Prostate gland (tissue), 2 donors: ENCODE measurements at regions not wholly inside any gene's neighbourhood (a gene's known extent, or its start where the extent isn't known, plus 50 kb on each side); places are given as distances from the start of the nearest gene placed in this dataset.

Experiments used
- CTCF ChIP-seq, 4 experiments: fragments of 200-600 bp in 2 of 4; fragments of 450-650 bp in 2 of 4; sonication (generic) in 2 of 4; IDR thresholded peaks; 1 replicate in 3 of 4; 2 replicates in 1 of 4; pipeline ENCODE4 v1.5.1; 2016 to 2019; ENCODE audit warnings: antibody characterized with exemption in 4 of 4, mild to moderate bottlenecking in 2 of 4, moderate library complexity in 2 of 4
- POLR2A ChIP-seq: fragments of 450-650 bp; IDR thresholded peaks from one replicate; pipeline ENCODE4 v1.6.1; 2016; ENCODE audit warnings: antibody characterized with exemption, mild to moderate bottlenecking
- POLR2AphosphoS5 ChIP-seq: sonication (generic); formaldehyde crosslinking; IDR thresholded peaks from one replicate; pipeline ENCODE4 v1.6.1; 2017; ENCODE audit warnings: antibody characterized with exemption

- TF ChIP-seq POLR2A = no peak
- no peak for TF ChIP-seq CTCF (IDR thresholded peaks at IDR 0.05)
- no peak for TF ChIP-seq POLR2AphosphoS5
Observed at GRCh38 chr1:240031009-240031408, 60.7 kb upstream of the FMN2 start.
